Endothelial cell of umbilical vein (primary cell): ENCODE measurements at regions not wholly inside any gene's neighbourhood (a gene's known extent, or its start where the extent isn't known, plus 50 kb on each side); places are given as distances from the start of the nearest gene placed in this dataset.

Source experiments
- EZH2 ChIP-seq: IDR thresholded peaks from 2 replicates; pipeline ENCODE4 v1.6.1; 2012; ENCODE audit warnings: borderline replicate concordance, low read depth, mild to moderate bottlenecking, moderate library complexity, low read length, inconsistent platforms; ENCODE audit not compliant: severe bottlenecking
- GATA2 ChIP-seq: IDR thresholded peaks from 2 replicates; pipeline ENCODE4 v1.7.0; 2011; ENCODE audit warnings: low read depth, mild to moderate bottlenecking, moderate library complexity, mixed read lengths, low read length; ENCODE audit not compliant: insufficient read length, insufficient read depth
- JUN ChIP-seq: IDR thresholded peaks from 2 replicates; pipeline ENCODE4 v1.6.1; 2011; ENCODE audit warnings: borderline replicate concordance, low read depth; ENCODE audit not compliant: insufficient read length, insufficient read depth
- MYC ChIP-seq: IDR thresholded peaks from one replicate; pipeline ENCODE4 v1.6.1; 2011; ENCODE audit warnings: mild to moderate bottlenecking, low read depth, low read length
- POLR2A ChIP-seq: IDR thresholded peaks from 2 replicates; pipeline ENCODE4 v1.6.1; 2012; ENCODE audit warnings: low read depth, mild to moderate bottlenecking, control low read depth, low read length
- POLR2AphosphoS5 ChIP-seq: IDR thresholded peaks from 2 replicates; pipeline ENCODE4 v1.6.1; 2012; ENCODE audit warnings: low read depth, mild to moderate bottlenecking, control low read depth, low read length, moderate library complexity; ENCODE audit not compliant: insufficient read depth
- TF ChIP-seq, protein P1 (sequence below), 2 donors: IDR thresholded peaks; 1 replicate in 1 of 2; 2 replicates in 1 of 2; pipeline ENCODE4 v1.5.1; 2011; ENCODE audit warnings: low read length in 2 of 2, mild to moderate bottlenecking in 2 of 2, moderate library complexity in 2 of 2, control low read depth in 1 of 2, inconsistent platforms in 1 of 2, low read depth in 1 of 2; ENCODE audit not compliant: insufficient read depth in 1 of 2; ENCODE audit errors: extremely low read depth in 1 of 2
- TF ChIP-seq, protein P2 (sequence below): IDR thresholded peaks from 2 replicates; pipeline ENCODE4 v1.6.1; 2011; ENCODE audit not compliant: insufficient read depth, insufficient read length

DNA sequence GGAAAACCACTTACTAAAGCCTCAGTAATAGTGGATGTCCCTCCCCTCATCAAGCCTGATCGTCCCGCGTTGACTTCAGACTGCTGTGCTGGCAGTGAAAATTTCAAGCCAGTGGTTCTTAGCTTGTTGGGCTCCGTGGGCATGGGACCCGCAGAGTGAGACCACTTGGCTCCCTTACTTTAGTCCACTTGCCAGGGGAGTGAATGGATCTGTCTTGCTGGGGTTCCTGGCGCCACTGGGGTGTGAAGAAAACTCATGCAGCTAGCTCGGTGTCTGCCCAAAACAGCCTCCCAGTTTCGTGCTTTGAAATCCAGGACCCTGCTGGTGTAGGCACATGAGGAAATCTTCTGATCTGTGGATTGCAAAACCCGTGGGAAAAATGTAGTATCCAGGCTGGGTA is 480.0 kb upstream of the IZUMO3 start:
- TF ChIP-seq, protein P1, sequence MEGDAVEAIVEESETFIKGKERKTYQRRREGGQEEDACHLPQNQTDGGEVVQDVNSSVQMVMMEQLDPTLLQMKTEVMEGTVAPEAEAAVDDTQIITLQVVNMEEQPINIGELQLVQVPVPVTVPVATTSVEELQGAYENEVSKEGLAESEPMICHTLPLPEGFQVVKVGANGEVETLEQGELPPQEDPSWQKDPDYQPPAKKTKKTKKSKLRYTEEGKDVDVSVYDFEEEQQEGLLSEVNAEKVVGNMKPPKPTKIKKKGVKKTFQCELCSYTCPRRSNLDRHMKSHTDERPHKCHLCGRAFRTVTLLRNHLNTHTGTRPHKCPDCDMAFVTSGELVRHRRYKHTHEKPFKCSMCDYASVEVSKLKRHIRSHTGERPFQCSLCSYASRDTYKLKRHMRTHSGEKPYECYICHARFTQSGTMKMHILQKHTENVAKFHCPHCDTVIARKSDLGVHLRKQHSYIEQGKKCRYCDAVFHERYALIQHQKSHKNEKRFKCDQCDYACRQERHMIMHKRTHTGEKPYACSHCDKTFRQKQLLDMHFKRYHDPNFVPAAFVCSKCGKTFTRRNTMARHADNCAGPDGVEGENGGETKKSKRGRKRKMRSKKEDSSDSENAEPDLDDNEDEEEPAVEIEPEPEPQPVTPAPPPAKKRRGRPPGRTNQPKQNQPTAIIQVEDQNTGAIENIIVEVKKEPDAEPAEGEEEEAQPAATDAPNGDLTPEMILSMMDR (IDR thresholded peaks at IDR 0.05; ENCODE audit: extremely low read depth in 1 of 2, insufficient read depth in 1 of 2, low read depth in 1 of 2, low read length in 2 of 2): no peak
- TF ChIP-seq POLR2A: no peak
- TF ChIP-seq EZH2: no peak
- no peak for TF ChIP-seq GATA2
- TF ChIP-seq POLR2AphosphoS5: no peak
- no peak for TF ChIP-seq JUN
- TF ChIP-seq MYC: no peak
- TF ChIP-seq, protein P2, sequence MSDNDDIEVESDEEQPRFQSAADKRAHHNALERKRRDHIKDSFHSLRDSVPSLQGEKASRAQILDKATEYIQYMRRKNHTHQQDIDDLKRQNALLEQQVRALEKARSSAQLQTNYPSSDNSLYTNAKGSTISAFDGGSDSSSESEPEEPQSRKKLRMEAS: no peak
